HT1080 (cell line): ENCODE measurements at regions not wholly inside any gene's neighbourhood (a gene's known extent, or its start where the extent isn't known, plus 50 kb on each side); places are given as distances from the start of the nearest gene placed in this dataset.
"Not testable (repeated sequence)": the region's sequence is repeated elsewhere in the genome, so short reads cannot be mapped to it uniquely, and the experiment has no call there.

ENCODE experiments used
- DNase-seq: peaks from one replicate; pipeline ENCODE4 v3.0.0-alpha.2; 2015; ENCODE audit warnings: low read depth

DNA sequence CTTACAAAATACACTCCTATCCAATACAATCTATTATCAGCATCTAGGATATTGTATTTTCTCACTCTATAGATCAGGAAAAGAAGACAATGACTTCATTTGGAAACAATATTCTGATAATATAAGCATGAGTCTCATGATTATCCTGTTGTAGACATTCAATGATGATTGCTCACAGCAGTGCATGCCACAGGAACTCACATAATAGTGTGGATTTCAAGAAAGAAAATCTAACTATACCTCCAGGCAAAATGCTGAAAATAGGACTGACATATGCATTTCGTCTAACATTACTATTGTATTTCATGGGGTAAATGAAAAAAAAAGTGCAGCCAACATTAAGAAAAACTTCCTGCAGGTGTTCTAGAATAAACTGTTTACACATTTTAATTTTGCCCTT is 122.6 kb downstream of the POSTN start:
- no peak for DNase-seq

DNA sequence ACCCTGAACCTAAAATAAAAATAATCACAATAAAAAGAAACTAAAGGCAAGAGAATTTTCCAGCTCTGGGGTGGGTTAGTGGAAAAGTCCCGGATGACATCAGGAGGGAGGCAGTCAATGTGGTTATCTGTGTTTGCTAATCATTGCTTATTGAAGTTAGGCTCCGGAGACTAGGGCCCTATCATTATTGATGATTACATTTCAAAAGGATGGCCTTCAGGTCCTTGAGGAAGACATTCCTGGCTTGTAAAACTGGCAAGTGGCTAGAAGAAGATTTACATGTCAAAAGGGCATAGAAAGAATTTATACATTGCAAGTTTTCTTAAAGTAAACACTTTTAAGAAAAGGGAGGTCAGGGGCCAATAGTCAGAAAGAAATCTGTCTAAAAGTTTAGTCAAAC is 123.4 kb downstream of the POSTN start:
- no peak for DNase-seq

DNA sequence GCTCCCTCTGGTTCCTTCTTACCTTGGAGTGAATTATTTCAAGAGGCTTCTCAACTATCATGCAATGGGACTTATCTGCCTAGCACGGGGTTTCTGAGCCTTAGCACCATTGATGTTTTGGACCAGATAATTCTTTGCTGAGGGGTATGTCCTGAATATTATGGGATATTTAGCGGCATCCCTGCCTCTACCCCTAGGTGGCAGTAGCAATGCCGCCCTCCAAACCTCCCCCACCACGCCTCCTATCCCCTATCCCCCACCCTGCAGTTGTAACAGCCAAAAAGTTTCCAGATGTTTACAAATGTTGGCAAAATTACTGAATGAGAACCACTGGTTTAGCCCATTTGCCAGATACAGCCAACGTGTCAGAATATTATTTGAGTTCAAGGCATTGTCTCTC is 125.5 kb downstream of the POSTN start:
- no peak for DNase-seq

DNA sequence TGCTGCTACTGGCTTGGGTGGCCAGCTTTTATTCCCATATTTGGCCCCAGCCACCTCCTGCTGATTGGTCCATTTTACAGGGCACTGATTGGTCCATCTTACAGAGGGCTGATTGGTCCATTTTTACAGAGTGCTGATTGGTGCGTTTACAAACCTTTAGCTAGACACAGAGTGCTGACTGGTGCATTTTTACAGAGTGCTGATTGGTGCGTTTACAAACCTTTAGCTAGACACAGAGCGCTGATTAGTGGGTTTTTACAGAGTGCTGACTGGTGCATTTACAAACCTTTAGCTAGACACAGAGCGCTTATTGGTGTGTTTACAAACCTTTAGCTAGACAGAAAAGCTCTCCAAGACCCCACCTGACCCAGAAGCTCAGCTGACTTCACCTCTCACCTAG is 126.3 kb downstream of the POSTN start:
- DNase-seq: not testable (repeated sequence)

DNA sequence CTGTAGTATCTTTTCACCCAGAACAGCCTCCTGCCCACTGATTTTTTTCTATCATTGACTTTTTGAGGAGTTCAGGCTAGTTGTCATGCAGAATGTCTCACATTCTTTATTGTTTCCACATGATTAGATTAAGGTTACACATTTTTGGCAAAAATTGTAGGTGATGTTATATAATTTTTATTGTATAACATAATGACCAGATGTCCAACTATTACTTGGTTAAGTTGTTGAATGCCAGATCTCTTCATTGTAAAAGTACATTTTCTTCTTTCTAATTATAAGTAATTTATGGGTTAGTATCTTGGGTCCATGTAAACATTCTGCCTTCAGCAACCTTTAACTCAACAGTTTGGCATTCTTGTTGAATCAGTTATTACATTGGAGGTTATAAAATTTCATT is 138.4 kb downstream of the POSTN start:
- DNase-seq: no peak

DNA sequence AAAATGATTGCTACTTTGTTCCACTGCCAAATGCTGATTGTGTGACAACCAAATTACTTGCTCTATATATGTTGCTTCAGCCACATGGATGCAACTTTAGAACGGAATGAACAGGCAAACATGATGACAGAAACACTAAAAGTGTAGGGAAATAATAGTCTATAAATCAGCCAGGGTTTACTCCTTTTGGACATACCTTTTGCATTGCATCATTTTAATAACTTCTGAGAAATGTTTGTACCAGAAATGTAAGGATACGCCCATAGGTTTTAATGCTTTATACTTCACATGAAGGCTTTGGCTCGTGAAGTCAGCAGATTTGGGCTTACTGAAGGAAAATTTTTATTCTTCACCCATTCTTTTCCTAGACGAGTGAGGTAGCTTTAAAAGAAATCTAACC is 141.0 kb downstream of the POSTN start:
- no peak for DNase-seq

DNA sequence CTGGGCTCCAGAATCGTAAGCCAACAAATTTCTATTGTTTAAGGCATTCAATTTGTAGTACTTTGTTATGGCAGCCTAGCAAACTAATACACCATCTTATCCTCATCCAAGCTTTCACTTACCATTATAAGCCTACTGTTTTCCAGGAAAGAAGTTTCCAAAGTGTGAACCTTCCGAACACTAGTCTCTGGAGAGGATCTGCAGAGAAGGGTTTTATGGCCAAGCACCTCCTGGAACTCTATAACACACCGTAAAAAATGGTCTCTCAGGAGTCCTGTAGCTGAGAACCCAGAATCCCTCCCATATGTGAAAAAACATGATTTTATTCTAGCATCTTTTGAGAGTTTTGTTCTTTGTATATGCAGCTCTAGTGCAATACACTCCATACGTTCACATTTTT is 142.1 kb downstream of the POSTN start:
- no peak for DNase-seq

DNA sequence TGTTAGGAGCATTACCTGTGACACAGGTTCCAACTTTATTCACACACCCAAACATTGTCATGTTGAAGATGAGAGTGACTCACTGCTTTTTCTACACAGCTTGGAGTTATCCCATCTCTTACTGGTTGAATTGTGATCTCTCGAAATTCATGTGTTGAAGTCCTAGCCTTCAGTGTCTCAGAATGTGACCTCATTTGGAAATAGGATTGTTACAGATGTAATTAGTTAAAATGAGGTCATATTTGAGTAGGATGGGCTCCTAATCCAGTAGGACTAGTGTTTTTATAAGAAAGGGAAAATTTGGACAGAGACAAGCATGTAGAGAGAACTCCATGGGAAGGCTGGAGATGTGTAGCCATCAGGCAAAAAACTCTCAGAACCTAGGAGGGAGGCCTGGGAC is 142.5 kb downstream of the POSTN start:
- no peak for DNase-seq

DNA sequence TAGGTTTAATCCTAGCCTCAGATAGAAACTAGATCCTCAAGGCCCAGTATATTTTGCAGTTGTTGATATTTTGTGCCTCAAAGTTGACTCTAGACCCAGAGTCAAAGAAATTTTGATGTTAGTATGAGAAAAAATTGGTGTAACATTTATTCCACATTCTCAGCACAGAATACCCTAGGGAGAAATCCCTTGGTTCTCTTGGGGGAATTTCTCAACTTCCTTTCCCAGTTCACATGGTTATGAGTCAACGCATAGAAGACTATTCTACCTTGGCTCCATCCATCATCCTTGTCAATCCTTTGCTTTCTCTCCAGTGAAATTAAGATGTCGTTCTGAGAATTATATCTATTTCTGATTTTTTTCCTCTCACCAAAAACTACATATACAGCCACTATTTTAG is 145.3 kb downstream of the POSTN start:
- peak; percentile 44 for DNase-seq

DNA sequence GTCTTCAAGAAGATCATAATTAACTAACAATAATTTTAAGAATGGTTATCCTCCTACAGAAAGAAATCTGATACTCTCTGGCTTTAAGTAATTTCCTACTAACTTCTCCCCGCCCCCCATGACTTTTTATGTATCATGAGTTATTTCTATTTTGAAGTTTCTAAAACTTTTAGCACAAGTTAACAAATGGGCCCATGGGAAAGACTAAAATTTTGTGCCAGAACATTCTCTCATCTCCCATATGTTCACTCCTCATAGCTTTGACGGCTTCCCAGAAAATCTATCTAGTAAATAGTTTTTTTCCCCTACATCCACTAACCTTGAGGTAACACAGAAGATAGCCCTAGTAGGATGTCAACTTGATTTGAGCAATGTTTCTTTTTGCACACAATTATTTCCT is 148.3 kb downstream of the POSTN start:
- no peak for DNase-seq

DNA sequence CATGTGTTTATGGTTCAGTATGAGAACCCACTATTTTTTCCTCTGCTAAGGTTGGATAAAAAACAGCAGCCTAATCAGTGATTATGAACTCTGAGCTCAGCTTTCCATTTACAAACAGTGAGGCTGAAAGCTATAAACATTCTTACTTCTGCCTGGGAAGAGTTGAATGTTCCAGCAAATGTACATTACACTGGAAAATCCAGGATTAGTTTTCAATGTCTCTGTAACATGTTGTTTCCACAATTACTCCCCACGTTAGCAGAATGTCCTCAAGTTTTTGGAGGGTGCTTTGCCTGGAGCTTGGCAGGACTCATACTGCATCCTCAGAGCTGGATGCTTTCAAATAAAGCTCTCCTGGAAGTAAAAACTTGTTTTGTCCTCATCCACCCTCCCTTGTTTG is 150.4 kb downstream of the POSTN start:
- DNase-seq: no peak

DNA sequence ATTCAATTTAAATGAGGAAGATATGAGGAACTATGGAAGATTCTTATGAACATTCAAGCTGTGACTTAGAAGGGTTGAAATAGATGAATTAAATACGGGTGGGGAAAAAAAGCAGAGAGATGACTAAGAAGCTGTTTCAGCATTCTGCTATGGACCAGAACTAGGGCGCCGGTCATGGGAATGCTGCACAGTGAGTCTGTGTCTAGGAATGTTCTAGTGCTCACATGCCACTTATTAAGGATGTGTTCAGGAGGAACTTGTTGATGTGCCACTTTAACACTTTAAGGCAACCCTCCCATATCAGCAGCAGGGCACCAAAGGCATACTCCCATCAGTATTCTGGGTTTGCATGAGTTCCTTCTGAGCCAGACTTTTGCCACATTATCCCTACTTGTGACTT is 152.1 kb downstream of the POSTN start:
- DNase-seq: peak; percentile 66

DNA sequence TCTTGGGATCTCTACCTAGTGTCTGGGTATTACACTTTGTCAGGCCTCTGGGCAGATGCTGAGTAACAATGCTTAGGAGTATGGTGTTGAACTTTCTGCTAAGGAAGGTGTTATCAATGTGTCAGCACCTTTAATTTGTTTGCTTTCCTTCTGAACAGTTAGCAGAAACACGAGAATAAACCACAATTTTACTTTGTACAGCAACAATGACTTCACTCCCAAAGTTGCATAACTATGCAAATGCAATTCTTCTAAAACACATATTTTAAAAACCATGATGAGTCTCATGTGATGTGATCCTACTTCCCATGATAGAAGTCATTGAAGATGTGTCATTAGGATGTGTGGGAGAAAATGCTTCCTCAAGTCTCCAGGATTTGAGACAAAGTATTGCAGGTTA is 155.0 kb downstream of the POSTN start:
- peak; percentile 58 for DNase-seq

DNA sequence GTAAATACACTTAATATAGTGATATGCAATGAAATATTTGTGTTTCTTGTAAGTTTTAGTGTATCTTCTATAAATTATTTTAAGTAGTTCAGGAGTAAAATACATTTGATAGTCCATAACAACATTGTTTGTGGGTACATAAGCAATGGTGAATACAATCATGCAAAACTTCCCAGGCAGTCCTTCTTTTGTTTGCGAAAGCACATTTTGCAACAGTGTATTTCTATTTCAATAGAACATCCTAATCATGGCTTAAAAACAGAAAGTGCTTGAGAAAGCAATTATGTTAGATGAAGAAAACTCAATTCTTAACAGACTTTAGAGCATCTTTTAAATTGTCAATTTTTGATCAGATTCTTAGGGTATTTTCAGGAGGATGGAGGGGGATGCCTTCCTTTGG is 155.6 kb downstream of the POSTN start:
- DNase-seq: no peak

DNA sequence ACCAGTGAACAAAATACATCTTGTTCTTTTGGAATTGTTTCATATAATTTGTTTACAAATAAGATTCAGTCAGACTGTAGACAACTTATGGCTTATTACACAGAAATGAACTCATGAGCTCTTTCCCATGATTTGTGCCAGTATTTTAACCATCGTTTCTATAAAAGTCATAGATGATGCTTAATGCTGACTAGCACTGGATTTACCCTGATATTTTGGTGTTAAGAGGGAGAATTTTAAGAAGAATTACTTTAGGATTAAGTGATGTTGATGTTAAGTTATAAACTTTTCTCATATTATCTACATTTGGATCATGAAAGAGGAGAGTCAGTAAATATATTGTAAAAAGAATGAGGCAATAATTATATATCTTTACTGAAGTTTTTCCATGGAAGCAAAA is 162.7 kb downstream of the POSTN start:
- no peak for DNase-seq

DNA sequence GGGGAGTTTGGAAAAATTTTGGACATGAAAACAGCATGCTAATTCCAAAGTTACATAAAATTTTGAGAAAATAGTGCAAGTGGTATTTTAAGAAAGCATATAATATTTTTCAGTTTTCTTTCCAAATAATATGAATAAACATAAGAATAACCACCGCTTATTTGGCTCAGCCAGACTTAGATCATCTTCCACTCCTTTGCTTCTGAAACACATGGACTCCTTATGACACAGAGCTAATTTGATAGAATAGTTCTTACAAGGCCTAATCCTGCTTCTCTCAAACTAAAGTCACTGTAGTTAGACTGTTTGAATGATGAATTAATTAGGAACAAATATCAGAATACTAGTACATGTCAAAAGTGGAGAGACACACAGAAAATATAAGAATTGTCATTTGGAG is 165.5 kb downstream of the POSTN start:
- DNase-seq: no peak

DNA sequence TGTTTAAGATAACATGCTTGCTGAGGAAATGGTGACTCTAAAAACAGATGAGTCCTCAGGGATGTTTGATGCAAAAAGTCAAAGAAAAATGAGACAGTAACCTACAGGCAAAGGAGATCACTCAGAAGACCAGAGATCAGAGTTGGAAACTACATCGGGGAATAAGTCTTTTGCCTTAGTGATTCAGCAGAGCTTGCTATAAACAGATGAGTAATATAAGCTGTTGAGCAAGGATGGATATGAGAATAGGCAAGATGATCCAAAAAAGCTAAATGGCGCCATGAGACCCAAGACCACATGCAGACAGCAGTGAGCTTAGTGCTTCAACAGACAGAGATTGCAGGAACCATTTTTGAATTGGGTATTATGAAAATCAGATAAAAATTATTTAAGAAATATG is 168.6 kb downstream of the POSTN start:
- peak; percentile 60 for DNase-seq

DNA sequence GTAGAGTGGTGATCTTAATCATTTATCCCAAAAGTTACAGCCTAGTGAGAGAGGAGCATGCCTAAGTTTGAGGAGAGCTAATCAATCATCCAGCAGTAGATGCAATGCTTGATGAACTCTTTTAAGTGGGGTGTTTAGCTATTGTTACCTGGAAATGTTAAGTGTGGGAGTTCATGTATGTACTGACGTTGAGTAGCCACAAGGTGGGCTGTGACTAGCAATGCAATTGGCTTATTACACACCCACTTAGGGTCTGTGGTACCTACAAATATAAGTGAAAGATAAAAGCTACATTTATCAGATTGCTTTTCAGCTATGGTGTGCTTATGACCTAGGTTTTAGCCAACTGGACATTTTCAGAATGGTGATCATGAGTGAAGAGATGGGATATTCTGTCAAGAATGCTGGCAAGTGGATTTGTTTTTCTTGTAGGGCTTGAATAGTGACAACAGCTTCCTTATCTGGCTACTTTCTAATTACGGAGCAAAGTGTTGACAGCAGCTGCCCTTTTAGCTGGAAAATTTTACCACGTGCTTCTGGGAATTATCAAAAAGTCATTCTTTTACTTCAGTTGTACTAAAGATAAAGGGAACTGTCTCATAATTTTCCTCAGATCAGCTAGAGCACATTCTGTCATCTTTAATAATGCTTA is 170.6 kb downstream of the POSTN start:
- no peak for DNase-seq

DNA sequence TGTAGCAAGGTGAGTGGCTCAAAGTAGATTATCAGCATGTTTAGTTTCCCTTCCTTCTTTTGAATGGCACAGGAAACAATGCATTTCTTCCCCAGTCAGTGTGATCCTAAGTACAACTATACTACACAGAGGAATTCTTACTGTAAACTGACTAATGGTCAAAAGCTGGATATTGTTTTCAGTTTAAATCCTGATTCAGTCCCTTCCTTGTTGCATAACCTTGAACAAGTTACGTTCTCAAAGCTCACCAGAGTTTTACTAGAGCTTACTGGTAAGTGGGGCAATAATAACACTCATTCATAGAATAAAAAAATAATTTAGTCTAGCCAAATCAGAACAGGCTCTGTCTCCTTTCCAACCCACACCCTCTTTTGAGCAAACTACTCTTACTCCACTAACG is 180.1 kb downstream of the POSTN start:
- DNase-seq: no peak

DNA sequence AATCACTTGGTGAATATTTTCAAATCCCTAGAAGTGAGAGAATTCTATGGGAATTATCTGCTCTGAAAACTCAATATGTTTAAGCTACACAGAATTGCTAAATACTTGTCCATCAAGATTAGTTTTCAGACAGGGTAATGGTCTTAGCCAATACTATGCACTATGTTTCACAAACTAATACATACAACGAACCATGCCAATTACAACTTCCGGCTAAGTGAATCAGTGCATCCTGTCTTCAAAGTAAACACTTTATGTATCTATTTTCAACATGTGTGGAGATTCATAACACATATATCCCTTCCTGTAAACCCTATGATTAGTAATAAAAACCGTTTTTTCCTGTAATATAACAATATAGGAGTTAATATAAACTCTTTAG is 181.5 kb downstream of the POSTN start:
- no peak for DNase-seq

DNA sequence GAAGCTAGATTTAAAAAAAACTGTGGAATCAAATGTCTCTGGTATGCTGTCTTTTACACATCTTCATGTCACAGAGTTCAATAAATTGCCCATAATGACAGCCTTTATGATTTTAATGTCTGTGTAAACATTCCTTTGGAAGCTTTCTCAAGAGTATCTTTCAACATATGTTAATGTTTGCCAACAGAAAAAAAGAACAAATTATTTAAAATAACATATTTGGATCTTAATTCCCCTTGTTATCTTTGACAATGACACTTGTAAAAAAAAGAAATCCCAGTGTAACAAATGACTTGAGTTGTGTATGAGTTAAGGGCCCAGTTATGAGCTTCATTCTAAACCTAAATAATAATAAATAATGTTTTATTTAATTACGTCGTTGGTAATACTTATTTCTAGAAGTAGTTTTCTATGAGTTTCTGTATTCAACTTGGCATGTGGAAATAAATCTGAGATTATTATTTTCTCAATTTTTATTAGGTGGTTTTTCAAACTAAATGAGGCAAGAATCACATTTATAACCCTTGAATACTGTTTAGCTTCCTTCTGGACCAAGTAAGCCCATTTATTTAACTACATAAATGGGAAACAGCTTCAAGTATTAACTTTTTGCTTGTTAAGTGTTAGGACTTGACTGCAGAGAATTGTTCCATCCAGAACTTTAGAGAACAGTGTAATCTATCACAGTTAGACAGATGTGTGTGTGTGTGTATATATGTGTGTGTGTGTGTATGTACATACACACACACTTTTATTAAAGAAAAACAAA is 182.1 kb downstream of the POSTN start:
- no peak for DNase-seq

DNA sequence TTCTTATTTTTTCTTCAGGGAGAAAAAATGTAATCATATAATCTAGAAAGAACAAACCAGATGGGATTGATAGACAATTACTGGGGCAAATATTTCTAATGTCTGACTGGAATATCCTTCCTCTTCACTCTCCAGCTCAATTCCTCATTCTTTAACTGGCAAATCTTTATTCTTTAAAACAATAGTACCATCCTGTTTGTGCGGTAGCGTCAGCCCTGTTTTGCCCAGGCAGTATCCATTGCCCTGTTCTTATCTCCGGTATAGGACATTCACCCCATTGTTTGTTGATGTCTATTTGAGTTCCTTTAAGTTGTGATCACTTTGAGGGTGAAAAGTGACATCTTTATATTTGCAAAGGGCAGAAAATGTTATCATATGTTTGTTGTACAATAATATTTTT is 185.4 kb downstream of the POSTN start:
- no peak for DNase-seq

DNA sequence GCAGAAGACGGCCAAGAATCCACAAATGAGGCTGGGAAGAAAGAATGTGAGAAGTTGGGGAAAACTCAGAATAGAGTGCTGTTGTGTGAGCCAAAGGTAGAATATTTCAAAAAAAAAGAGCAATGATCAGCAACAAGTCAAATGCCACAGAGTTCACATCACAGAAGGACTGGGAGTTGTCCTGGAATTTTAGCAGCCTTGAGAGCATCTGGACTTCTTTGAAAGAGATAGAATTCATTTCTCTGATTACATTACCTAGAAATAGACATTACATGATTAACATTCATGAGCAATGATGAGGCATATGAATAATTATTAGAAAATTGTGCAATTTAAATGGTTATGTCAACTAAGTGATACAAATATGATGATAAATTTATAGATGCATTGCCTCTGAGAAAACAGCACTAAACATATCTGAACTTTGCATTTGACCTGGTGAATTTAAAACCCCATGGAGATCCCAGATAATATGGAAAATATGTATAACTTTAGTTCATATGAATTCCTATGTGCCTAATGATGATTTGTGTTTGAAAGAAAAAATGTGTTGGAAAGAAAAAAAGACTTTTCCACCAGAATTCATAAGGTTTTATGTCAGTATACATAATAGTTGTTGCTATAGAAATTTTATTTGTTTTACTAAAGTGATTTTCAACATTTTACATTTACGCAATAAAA is 186.2 kb downstream of the POSTN start:
- no peak for DNase-seq
